ENCODE measurements at regions not wholly inside any gene's neighbourhood (a gene's known extent, or its start where the extent isn't known, plus 50 kb on each side); places are given as distances from the start of the nearest gene placed in this dataset.

GRCh38 chr14:38500125-38500524 is 244.2 kb upstream of the CLEC14A start (continued):
- TF ChIP-seq AHDC1 (CRISPR knock-in tag; IDR thresholded peaks at IDR 0.05; ENCODE audit: borderline replicate concordance) (no peak), ZNF879 (CRISPR knock-in tag; IDR thresholded peaks at IDR 0.05) (no peak), ZNF607 (CRISPR knock-in tag; IDR thresholded peaks at IDR 0.05; ENCODE audit: borderline replicate concordance) (no peak)

- Histone ChIP-seq H3K4me1 (ENCODE audit: insufficient read depth, low read length) (no peaks in the 10 kb centered on the region), H2AFZ (ENCODE audit: low read length) (no peak overlapping the region), H3K4me3 (replicated peaks in 1 of 3; ENCODE audit: insufficient read depth in 1 of 3, low read depth in 2 of 3, low read length in 3 of 3) (no peak overlapping the region), H4K20me1 (ENCODE audit: insufficient read depth, low read length) (no peaks in the 10 kb centered on the region), H3K9me3 (ENCODE audit: low read length) (peaks cover 50% of the 10 kb centered on the region), H3K27ac (ENCODE audit: extremely low read length, insufficient read depth, low read length) (no peak overlapping the region), H3K4me2 (ENCODE audit: low read depth, low read length) (no peak overlapping the region), H3K36me3 (replicated peaks in 1 of 2; ENCODE audit: control insufficient read depth in 1 of 2, insufficient read depth in 2 of 2, low read length in 2 of 2) (no peaks in the 10 kb centered on the region), H3K9ac (ENCODE audit: insufficient read depth, low read depth, low read length) (no peak overlapping the region), H3K79me2 (ENCODE audit: insufficient read depth, low read length) (no peaks in the 10 kb centered on the region), H3K27me3 (ENCODE audit: control insufficient read depth in 1 of 2, insufficient read depth in 2 of 2, low read length in 2 of 2) (no peaks in the 10 kb centered on the region)
- in situ Hi-C loops (cut with HindIII; ENCODE audit: extremely low pct_ligation_motif_present, low pct_unique_long_range_greater_than_20kb) (no loop called here), intact Hi-C loops (cut with micrococcal nuclease; ENCODE audit: unreplicated experiment) (no loop called here)
- FAIRE-seq: no peak
- CTCF ChIA-PET (ENCODE audit: low intra/inter-chr PET ratio, low total read pairs): no interaction called here
- POLR2A ChIA-PET: no interaction called here
- no TSS peak for BruUV-seq (replicated peaks)
- DNase-seq (ENCODE audit: low spot score): no peak
- WGBS (ENCODE audit: low lambda C conversion rate): 2% methylated on average over 1 of the region's 1 CpG
- TF ChIP-seq ZC3H13 (CRISPR knock-in tag; IDR thresholded peaks at IDR 0.05) (no peak), PLSCR1 (CRISPR knock-in tag; IDR thresholded peaks at IDR 0.05; ENCODE audit: borderline replicate concordance) (no peak), POLR2G (IDR thresholded peaks at IDR 0.05; ENCODE audit: low read depth, low read length) (no peak), YEATS4 (CRISPR knock-in tag; IDR thresholded peaks at IDR 0.05; ENCODE audit: borderline replicate concordance) (no peak), RELA (CRISPR knock-in tag; IDR thresholded peaks at IDR 0.05) (no peak), ZNF770 (CRISPR knock-in tag; IDR thresholded peaks at IDR 0.05) (no peak), PLRG1 (conservative IDR thresholded peaks at IDR 0.05) (no peak), NFYB (CRISPR knock-in tag; IDR thresholded peaks at IDR 0.05) (no peak)
- no peak for ATAC-seq
Measured at GRCh38 chr14:38496092-38496491, 240.2 kb upstream of the CLEC14A start.

All from HepG2 (cell line).